ENCODE measurements at regions not wholly inside any gene's neighbourhood (a gene's known extent, or its start where the extent isn't known, plus 50 kb on each side); places are given as distances from the start of the nearest gene placed in this dataset.

DNA sequence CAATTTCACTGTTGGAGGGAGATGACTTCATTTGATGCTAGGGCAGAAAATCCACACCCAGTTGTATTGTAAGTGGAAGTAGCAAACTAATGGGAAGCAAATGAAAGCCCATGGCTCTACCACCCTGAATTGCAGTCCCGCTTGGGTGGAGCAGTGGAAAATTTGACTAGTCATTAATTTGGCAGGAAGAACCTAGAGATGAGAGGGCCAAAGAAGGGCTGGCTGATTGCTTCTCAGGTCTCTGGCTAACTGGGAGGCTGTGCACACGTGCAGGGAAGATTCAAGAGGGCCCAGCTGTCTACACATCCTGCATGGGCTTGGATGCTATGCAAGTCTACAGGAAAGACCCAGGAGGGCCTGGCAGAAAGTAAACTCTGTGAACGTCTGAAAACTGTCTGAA is 466.2 kb downstream of the TFAP2A start:
- TF ChIP-seq GATA2 (IDR thresholded peaks at IDR 0.05; ENCODE audit: low read depth, low read length) (no peak), GATA3 (IDR thresholded peaks at IDR 0.05; ENCODE audit: low read depth, low read length) (no peak)

Measured in SH-SY5Y (cell line).